Omental fat pad (tissue), 3 donors: ENCODE measurements at regions not wholly inside any gene's neighbourhood (a gene's known extent, or its start where the extent isn't known, plus 50 kb on each side); places are given as distances from the start of the nearest gene placed in this dataset.

Experiments
- ATAC-seq: fragments of 150-250 bp; one replicate; pipeline ENCODE4 v1.9.1; 2016; ENCODE audit warnings: mild to moderate bottlenecking, moderate library complexity; ENCODE audit not compliant: low FRiP score
- DNase-seq: peaks from one replicate; pipeline ENCODE4 v3.0.0-alpha.2; 2019; ENCODE audit warnings: low spot score
- TF ChIP-seq, protein P1 (sequence below), 3 donors: fragments of 450-650 bp; IDR thresholded peaks; one replicate each; pipeline ENCODE4 v1.5.1; 2016 to 2017; ENCODE audit warnings: antibody characterized with exemption in 3 of 3, mild to moderate bottlenecking in 3 of 3, moderate library complexity in 2 of 3

DNA sequence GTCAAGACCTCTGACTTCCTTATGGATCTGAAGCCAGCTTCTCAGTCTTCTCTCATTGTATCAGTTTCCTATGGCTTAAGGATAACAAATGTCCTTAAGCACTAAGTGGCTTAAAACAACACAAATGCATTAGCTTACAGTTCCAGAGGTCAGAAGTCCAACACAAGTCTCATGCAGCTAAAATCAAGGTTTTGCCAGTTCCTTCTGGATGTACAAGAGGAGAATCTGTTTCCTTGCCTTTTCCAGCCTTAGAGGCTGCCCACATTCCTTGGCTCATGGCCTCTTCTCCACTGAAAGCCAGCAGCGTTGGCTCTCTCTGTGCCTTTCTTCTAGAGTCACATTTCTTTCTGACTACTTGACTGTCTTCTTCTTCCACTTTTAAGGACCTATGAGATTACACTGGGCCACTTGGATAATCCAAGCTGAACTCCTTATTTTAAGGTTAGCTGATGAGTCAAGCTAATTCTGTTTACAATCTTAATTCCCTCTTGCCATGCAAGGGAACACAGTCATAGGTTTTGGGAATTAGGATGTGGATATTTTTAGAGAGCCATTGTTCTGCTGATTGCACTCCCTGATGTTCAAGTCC is 179.0 kb downstream of the BCAS1 start:
- DNase-seq (no peak), ATAC-seq (no peak)
- TF ChIP-seq, protein P1, sequence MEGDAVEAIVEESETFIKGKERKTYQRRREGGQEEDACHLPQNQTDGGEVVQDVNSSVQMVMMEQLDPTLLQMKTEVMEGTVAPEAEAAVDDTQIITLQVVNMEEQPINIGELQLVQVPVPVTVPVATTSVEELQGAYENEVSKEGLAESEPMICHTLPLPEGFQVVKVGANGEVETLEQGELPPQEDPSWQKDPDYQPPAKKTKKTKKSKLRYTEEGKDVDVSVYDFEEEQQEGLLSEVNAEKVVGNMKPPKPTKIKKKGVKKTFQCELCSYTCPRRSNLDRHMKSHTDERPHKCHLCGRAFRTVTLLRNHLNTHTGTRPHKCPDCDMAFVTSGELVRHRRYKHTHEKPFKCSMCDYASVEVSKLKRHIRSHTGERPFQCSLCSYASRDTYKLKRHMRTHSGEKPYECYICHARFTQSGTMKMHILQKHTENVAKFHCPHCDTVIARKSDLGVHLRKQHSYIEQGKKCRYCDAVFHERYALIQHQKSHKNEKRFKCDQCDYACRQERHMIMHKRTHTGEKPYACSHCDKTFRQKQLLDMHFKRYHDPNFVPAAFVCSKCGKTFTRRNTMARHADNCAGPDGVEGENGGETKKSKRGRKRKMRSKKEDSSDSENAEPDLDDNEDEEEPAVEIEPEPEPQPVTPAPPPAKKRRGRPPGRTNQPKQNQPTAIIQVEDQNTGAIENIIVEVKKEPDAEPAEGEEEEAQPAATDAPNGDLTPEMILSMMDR (IDR thresholded peaks at IDR 0.05): no peak

DNA sequence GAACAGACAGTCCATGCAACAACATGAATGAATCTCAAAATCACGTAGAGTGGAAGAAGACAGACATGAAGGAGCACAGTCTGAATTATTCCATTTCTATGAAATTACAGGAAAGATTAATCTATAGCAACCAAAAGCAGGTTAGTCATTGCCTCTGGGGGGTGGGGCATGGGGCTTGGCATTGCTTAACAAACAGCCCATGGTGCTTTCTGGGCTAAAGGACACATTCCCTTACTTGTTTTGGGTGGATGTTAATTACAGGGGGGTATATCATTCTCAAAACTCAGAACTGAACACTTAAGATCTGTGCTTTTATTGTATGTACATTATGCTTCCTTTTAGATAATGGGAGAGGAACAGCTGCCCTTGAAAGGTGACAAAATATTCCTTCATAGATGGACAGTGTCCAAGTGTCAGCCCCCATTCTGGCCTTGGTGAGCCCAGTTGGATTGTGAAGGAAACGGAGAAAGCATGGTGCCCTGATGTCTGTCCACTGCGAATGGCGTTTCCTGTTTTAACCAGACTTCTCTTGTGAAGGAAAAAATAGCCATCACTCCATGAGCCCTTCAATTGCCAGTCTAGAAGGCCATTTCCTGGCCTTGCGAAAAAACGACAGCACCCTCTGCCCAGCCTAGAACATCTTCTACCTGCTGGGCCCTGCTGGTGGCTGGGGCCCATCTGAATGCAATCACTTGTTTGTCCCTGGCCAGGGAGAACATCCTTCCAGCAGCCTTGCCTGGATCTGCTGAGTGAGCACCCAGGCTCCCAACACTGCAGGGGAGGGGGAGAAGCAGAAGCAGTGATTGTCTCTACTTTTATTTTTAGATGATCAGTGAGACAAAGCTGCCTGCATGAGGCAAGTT is 179.7 kb downstream of the BCAS1 start:
- TF ChIP-seq, protein P1 (IDR thresholded peaks at IDR 0.05): no peak
- ATAC-seq (no peak), DNase-seq (no peak)

DNA sequence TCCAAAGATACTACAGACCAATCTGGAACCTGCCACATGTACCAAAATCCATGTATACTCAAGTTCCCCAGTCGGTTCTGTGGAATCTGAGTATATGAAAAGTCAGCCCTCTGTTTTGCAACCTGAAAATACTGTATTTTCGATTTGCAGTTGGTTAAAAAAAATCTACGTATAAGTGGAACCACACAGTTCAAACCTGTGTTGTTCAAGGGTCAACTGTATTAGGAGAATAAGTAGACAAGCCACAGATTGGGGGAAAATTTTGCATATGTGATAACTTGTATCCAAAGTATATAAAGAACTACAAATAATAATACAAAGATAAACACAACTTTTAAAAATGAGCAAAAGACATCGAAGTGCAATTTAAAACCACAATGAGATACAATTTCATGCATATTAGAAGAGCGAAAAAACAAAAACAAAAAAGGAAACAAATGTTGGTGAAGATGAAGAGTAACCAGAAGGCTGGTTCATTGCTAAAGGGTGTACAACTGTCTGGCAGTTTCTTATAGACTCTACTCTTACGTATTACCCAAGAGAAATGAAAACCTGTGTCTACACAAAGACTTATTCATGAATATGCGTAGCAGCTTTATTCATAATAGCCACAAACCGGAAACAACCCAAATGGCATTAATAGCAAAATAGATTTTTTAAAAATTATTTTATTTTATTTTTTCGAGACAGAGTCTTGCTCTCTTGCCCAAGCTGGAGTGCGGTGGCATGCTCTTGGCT is 180.8 kb downstream of the BCAS1 start:
- TF ChIP-seq, protein P1 (IDR thresholded peaks at IDR 0.05): no peak
- DNase-seq: no peak
- no peak for ATAC-seq

DNA sequence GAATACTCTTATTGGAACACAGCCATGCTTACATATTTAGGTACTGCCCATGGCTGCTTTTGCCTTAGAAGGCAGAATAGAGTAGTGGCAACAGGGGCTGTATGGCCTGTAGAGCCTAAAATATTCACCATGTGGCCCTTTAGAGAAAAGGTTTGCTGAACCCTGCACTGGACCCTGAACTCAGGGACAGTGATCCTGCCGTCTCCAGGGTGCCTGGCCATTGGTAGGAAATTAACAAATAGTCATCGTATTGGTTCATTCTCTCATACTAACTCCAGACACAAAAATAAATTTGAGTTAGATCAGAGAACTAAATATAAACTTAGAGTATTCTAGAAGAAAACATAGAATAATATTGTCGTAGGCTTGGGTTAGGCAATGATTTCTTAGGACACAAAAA is 181.4 kb downstream of the BCAS1 start:
- DNase-seq: no peak
- TF ChIP-seq, protein P1 (IDR thresholded peaks at IDR 0.05): no peak
- no peak for ATAC-seq

DNA sequence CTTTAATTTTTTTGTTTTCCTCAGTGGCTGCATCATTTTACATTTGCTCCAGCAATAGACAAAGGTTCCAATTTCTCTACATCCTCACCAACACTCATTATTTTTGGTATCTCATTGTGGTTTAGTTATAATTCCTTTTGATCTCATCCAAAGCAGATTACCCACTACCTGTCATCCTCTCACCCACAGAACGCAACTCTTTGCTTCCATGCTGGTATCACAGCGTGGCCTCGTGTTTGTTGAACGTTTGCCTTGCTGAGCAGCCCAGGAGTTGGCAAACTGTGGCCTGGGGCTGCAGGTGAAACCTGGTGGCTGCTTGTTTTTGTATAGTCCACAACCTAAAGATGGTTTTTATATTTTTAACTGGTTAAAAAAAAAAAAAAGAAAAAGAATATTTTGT is 181.9 kb downstream of the BCAS1 start:
- ATAC-seq: no peak
- TF ChIP-seq, protein P1 (IDR thresholded peaks at IDR 0.05): no peak
- DNase-seq: no peak

DNA sequence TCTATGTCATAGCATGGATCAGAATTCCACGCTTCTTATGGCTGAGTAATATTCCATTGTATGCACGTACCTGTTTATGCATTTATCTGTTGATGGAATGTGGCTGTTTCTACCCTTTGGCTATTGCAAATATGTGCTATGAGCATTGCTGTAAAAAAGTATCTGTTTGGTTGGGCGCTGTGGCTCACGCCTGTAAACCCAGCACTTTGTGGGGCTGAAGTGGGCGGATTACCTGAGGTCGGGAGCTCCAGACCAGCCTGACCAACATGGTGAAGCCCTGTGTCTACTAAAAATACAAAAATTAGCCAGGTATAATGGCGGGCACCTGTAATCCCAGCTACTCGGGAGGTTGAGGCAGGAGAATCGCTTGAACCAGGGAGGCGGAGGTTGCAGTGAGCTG is 182.4 kb downstream of the BCAS1 start:
- TF ChIP-seq, protein P1 (IDR thresholded peaks at IDR 0.05): no peak
- DNase-seq (no peak), ATAC-seq (no peak)
